ENCODE measurements at regions not wholly inside any gene's neighbourhood (a gene's known extent, or its start where the extent isn't known, plus 50 kb on each side); places are given as distances from the start of the nearest gene placed in this dataset.

GRCh38 chr15:47466357-47466756, 250.9 kb upstream of the SEMA6D start:
- H3K36me3 ChIP-seq (ENCODE audit: insufficient read depth, low read length): no peaks in the 10 kb centered on the region
- H3K9ac ChIP-seq (ENCODE audit: low read length): no peak overlapping the region
- H3K27me3 ChIP-seq (ENCODE audit: insufficient read depth, low read length): no peaks in the 10 kb centered on the region
- H4K20me1 ChIP-seq (ENCODE audit: insufficient read depth, low read length): no peaks in the 10 kb centered on the region
- no peak overlapping the region for H3K4me2 ChIP-seq (ENCODE audit: low read length)
- H3K9me2 ChIP-seq (ENCODE audit: low read depth, low read length): no peaks in the 10 kb centered on the region
- no peak overlapping the region for H3K27ac ChIP-seq (ENCODE audit: low read depth, low read length, poor library complexity, severe bottlenecking)
- no peaks in the 10 kb centered on the region for H3K4me1 ChIP-seq (ENCODE audit: insufficient read depth, low read length, severe bottlenecking)
- no peaks in the 10 kb centered on the region for H3K9me3 ChIP-seq (ENCODE audit: low read length)
- H2AFZ ChIP-seq (ENCODE audit: low read length): no peak overlapping the region
- H3K79me2 ChIP-seq (ENCODE audit: insufficient read depth, low read length): no peaks in the 10 kb centered on the region
- no peak for TF ChIP-seq EZH2 (IDR thresholded peaks at IDR 0.05; ENCODE audit: borderline replicate concordance, low read length)
- no peak for TF ChIP-seq CTCF (IDR thresholded peaks at IDR 0.05; ENCODE audit: low read length)
- H3K4me3 ChIP-seq (ENCODE audit: low read depth, low read length, poor library complexity, severe bottlenecking): no peak overlapping the region
- H3F3A ChIP-seq (ENCODE audit: insufficient read depth, low read length): no peaks in the 10 kb centered on the region

- Histone ChIP-seq H3K9me2 (ENCODE audit: low read depth, low read length) (no peaks in the 10 kb centered on the region), H2AFZ (ENCODE audit: low read length) (no peak overlapping the region), H3K79me2 (ENCODE audit: insufficient read depth, low read length) (no peaks in the 10 kb centered on the region), H3K4me3 (ENCODE audit: low read depth, low read length, poor library complexity, severe bottlenecking) (no peak overlapping the region), H3K4me1 (ENCODE audit: insufficient read depth, low read length, severe bottlenecking) (no peaks in the 10 kb centered on the region), H3F3A (ENCODE audit: insufficient read depth, low read length) (no peaks in the 10 kb centered on the region), H3K9ac (ENCODE audit: low read length) (no peak overlapping the region), H3K27me3 (ENCODE audit: insufficient read depth, low read length) (no peaks in the 10 kb centered on the region), H3K9me3 (ENCODE audit: low read length) (no peaks in the 10 kb centered on the region), H4K20me1 (ENCODE audit: insufficient read depth, low read length) (no peaks in the 10 kb centered on the region), H3K27ac (ENCODE audit: low read depth, low read length, poor library complexity, severe bottlenecking) (no peak overlapping the region), H3K36me3 (ENCODE audit: insufficient read depth, low read length) (no peaks in the 10 kb centered on the region), H3K4me2 (ENCODE audit: low read length) (no peak overlapping the region)
- TF ChIP-seq CTCF (IDR thresholded peaks at IDR 0.05; ENCODE audit: low read length): no peak
- no peak for TF ChIP-seq EZH2 (IDR thresholded peaks at IDR 0.05; ENCODE audit: borderline replicate concordance, low read length)
Measured at GRCh38 chr15:47470983-47471382, 246.3 kb upstream of the SEMA6D start.

GRCh38 chr15:47473106-47473725, 244.1 kb upstream of the SEMA6D start:
- no peak overlapping the region for H2AFZ ChIP-seq (ENCODE audit: low read length)
- H3K79me2 ChIP-seq (ENCODE audit: insufficient read depth, low read length): no peaks in the 10 kb centered on the region
- no peak overlapping the region for H3K4me3 ChIP-seq (ENCODE audit: low read depth, low read length, poor library complexity, severe bottlenecking)
- H3K4me2 ChIP-seq (ENCODE audit: low read length): no peak overlapping the region
- TF ChIP-seq CTCF (IDR thresholded peaks at IDR 0.05; ENCODE audit: low read length): no peak
- no peak for TF ChIP-seq EZH2 (IDR thresholded peaks at IDR 0.05; ENCODE audit: borderline replicate concordance, low read length)
- no peaks in the 10 kb centered on the region for H3K9me3 ChIP-seq (ENCODE audit: low read length)
- H3K9ac ChIP-seq (ENCODE audit: low read length): no peak overlapping the region
- H3F3A ChIP-seq (ENCODE audit: insufficient read depth, low read length): no peaks in the 10 kb centered on the region
- H3K4me1 ChIP-seq (ENCODE audit: insufficient read depth, low read length, severe bottlenecking): no peaks in the 10 kb centered on the region
- H3K9me2 ChIP-seq (ENCODE audit: low read depth, low read length): no peaks in the 10 kb centered on the region
- H3K27ac ChIP-seq (ENCODE audit: low read depth, low read length, poor library complexity, severe bottlenecking): no peak overlapping the region
- H3K36me3 ChIP-seq (ENCODE audit: insufficient read depth, low read length): no peaks in the 10 kb centered on the region
- no peaks in the 10 kb centered on the region for H4K20me1 ChIP-seq (ENCODE audit: insufficient read depth, low read length)
- no peaks in the 10 kb centered on the region for H3K27me3 ChIP-seq (ENCODE audit: insufficient read depth, low read length)
